Umbilical cord (tissue), 1 donor: ENCODE measurements at regions not wholly inside any gene's neighbourhood (a gene's known extent, or its start where the extent isn't known, plus 50 kb on each side); places are given as distances from the start of the nearest gene placed in this dataset.
"Not testable (repeated sequence)": the region's sequence is repeated elsewhere in the genome, so short reads cannot be mapped to it uniquely, and the experiment has no call there.

Experiments used
- DNase-seq: peaks from one replicate; pipeline ENCODE4 v3.0.0-alpha.2; 2015; ENCODE audit warnings: low spot score

DNA sequence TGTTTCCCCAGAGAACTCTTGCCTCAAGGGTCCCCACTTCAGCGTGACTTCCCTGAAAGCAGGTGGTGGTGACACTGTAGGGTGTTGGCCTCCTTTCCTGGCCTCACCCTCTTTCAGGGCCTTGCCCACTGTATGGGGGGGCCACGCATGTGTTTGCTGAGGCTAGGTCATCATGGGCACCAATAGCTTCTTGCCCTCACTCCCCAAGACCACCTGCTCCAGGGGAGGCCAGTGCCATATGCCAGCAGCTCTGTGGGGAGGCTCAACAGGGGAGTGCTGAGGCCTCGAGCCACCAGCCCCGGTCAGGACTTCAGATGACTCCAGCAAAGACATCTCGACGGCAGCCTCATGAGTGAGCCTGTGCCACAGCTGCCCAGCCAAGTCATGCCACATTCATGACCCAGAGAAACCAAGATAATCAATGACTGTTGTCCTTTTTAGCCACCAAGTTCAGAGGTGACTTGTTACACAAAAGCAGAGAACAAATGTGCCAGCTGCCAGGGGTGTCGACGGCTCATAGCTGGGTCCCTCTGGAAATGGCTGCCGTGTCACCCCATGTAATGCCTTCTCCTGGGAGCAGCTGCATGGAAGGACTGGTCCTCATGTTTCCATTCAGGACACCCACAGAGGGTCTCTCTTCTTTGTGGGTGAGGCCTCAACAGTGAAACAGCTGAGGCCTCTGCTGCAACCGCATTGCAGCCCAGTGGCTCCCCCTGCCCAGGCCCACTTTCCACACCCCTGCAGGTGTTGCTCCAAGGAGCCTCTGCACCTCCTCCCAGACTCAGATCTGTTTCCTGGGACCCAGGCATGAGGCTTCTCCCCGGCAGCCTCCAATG lies 162.2 kb downstream of the LAT start:
- DNase-seq: not testable (repeated sequence)

DNA sequence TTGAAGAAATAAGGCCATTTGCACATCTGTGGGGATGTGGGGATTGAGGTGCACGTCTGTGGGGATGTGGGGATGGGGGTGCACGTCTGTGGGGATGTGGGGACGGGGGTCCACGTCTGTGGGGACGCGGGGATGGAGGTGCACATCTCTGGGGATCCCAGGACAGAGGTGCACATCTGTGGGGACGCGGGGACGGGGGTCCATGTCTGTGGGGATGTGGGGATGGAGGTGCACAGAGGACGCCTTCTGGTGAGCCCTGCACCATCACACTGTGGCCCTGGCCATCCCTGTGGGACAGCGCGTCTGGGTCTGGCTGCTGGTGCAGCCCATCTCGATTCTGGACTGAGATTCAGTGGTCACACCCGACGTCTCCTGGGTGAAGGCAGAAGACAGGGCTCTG lies 161.4 kb downstream of the LAT start:
- DNase-seq: no peak

DNA sequence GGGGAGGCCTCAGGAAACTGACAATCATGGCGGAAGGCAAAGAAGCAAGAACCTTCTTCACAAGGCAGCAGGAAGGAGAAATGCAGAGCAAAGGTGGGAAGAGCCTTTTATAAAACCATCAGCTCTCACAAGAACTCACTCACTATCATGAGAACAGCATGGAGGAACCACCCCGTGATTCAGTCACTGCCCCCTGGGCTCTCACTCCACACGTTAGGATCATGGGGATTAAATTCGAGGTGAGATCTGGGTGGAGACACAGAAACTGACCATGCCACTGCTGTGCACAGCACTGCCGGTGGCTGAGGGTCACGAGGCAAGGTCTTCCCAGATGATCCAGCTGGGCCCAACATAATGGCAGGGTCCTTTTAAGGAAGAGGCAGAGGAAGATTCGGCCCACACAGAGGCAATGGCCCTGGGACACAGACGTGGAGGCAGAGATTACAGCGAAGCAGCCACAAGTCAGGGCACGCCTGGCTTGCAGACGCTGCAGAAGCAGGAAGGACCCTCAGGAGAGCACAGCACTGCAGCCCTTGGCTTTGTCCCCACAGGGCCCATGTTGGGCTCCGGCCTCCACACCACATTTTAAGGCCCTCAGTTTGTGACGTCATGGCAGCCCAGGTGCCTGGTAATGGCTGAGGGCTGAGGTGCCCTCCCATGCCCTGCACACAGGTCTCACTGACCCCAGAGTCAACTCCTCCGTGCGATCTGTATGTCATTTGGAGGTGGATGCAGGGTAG lies 160.8 kb downstream of the LAT start:
- not testable (repeated sequence) for DNase-seq

DNA sequence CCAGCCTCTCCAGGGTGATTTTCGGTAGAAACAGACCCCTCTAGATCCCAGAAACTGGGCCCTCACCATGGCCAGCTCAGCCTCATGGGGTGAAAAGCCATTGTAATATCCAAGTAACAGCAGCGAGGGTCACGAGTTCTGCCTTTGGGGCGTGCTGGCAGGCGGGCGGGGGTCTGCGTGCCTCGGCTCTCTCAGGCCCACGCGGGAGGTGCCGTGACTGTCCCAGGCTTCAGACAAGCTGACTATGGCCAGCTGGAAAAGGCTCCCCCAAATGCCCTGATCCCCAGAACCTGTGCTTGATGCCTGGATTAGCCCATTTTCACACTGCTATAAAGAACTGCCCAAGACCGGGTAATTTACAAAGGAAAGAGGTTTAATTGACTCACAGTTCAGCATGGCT lies 160.2 kb downstream of the LAT start:
- DNase-seq: not testable (repeated sequence)

DNA sequence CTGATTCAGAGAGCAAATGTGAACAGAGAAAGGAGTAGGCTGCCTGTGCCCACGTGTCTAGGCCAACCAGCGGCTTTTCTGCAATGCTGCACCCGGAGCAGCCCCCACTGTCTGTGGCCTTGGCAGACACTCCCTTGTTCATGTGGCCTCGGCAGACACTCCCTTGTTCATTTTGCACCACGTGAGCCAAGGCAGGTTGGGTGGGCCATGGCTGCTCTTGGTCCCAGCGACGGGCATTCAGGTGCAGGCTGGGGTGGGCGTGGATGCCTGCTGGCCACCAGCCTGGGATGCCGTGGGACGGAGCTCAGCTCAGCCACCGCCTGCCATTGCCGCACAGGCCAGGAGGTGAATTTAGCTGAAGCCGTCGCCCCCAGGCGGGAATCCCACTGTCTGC lies 159.8 kb downstream of the LAT start:
- not testable (repeated sequence) for DNase-seq

DNA sequence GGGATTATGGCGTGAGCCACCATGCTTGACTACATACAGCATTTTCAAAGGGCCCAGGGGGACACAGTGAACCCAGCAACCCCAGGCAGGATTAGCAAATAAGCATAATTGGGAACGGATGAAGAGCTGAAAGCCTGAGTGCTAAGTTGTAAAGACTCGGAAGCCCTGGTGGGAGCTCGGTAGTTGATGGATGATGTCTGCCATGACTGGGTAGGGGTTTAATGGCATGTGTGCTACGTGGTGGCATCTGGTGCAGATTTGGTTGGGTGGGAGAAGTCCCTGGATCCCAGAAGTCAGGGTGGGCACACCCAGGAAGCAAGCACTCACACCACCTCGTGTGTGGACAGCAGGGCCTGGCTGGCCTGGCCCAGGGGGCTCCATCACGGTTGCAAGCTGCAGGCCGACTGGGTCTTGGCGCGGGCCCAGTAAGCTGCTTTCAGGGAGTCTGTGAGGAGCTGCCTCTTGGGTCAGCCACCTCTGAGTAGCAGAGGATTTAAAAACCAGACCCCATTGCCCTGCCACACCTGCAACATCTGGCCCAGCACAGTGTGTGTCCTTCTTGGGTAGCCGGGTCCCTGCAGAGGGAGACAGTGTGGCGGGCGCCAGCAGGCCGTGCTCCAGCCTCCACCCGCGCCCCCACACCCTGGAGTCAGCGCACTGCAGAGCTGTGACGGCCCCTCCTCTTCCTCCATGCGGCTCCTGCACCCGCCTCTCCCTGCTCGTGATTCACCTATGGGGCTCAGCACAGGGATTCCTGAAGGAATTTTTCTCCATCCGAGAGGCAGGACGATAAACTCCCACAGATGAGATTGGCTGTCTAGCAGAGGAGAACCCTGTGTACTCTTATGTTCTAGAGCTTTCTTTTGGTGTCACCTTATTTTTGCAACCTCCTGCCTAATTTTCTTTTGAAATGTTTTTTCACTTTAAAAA lies 159.2 kb downstream of the LAT start:
- peak; percentile 44 for DNase-seq

DNA sequence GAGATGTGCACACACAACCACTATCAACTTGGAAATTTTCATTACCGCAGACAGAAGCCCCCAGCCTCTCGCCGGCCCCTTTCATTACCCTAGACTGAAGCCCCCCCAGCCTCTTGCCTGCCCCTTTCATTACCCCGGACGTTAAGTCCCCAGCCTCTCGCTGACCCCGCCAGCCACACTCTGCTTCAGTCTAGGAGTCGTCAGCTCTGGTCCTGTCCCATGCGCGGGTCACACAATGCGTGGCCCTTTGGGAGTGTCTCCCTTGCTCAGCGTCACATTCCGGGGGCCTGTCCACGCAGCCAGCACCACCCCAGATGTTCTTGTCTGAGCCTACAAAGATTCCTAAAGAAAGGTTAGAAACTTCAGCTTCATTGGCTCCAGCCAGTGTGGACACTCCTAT lies 157.7 kb downstream of the LAT start:
- not testable (repeated sequence) for DNase-seq

DNA sequence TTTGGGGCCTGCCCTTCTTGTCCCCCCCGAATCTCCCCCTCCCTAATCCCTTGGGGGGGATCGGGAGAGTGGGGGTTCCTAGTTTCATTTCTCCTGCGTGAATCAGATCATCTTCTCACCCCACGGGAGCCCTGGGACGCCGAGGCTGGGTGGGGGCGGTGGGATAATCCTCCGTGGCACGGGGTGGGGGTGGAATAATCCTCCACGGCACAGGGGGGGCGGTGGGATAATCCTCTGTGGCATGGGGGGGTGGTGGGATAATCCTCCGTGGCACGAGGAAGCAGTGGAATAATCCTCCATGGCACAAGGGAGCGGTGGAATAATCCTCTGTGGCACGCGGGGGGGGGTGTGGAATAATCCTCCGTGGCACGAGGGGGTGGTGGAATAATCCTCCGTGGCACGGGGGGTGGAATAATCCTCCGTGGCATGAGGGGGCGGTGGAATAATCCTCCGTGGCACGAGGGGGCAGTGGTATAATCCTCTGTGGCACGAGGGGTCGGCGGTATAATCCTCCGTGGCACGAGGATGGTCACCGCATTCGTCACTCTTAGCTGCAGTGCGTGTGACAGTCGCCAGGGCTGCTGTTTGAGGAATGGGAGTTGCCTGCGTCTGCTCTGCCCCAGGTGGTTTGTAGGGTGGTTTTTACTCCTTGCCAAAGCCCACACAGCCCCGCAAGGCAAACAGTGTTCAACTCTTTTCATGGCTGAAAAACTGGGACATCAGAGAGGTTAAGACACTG lies 156.9 kb downstream of the LAT start:
- no peak for DNase-seq

DNA sequence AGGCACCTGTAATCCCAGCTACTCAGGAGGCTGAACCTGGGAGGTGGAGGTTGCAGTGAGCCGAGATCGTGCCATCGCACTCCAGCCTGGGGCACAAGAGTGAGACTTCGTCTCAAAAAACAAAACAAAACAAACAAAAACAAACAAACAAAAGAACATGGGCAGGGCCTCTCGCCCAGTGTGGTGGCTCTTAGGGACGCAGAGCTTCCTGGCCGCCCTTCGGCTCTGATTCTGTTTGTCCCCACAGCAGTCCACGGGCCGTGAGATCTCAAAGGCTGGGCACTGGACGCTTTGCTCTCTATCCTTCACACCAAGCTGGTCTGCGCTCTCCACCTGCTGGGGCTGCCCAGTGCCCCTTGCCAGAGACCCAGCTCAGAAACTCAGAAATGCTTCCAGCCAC lies 156.3 kb downstream of the LAT start:
- DNase-seq: not testable (repeated sequence)

DNA sequence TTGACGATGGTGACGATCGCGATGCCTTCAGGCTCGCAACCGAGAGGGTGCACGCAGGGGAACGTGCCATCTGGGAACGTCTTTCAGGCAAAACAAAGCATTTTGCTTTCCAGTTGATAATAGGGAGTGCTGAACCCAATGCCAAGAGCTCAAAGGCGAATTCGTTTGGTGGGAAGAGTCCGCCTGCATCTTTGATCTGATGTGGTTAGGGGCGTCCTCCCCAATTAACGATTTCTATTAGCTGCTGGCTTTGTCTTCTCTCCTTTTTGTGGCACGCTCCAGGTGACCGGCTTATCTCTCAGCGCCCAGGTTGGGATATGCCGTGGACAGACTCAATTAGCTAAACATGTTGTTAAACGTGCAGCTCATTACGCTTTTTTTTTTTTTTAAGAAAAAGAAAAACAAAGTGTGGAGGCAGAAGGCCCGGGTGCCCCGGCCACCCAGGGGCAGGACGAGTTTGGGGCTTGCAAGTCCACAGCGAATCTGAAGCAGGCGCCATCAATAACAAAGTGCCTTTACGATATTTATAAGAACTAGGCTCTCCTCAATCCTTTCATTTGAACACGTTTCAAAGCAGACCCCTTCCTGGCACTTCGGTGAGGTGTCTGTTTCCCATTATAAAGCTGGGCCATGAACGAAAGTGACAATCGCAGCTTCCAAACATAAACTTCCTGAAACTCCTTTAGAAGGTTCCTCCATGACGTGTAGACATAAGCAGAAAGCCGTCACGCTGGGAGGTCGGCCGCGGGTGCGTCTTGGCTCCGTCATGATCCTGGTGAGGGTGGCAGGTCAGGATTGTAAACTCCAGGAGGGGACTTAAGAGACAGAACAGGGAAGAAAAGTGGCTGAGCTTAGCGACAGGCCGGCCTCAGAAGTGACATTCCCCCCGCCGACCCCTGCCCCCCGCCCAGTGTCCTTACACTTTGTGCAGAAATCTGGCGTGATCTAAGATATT lies 155.3 kb downstream of the LAT start:
- not testable (repeated sequence) for DNase-seq

DNA sequence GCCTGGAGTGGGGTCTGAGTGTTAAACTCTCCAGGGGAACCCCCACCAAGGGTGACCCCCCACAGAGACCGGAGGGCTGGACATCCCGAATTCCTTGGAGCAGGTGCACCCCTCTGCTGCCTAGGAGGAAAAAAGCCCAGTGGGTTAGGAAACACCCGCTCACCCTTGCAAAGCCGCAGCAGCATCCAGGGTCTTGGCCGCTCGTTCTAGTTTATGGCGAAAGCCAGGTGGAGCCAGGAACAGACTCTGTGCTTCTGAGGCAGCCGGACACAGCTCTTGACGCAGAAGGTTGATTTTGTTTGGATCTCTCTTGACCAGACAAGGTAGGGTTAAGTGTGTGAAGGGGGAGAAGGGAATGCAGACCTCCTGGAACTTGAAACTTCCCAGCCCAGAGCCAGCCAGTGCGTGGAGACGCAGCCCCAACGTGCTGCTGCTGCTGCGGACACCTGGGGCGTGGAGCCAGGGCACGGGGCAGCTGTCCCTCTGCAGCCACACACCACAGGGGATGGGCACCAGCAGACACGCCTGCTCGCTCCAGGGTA lies 154.5 kb downstream of the LAT start:
- no peak for DNase-seq

DNA sequence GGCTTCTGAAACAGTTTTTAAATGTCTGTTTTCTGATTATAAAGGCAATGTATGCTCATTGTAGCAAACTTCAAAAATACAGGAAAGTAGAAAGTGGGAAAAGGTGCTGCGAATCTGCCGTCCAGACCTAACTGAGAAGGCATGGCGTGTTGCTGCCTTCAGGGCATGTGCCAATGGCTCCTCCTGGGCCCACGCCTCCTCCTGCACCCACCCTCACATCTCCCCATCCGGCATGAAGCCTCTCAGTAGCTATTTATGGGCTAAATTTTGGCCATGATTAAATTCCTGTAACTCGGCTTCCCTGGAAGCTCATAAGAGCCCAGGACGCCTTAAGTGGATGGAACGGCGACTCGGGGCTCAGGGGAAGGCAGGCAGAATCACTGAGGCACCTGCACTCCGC lies 153.8 kb downstream of the LAT start:
- DNase-seq: not testable (repeated sequence)

DNA sequence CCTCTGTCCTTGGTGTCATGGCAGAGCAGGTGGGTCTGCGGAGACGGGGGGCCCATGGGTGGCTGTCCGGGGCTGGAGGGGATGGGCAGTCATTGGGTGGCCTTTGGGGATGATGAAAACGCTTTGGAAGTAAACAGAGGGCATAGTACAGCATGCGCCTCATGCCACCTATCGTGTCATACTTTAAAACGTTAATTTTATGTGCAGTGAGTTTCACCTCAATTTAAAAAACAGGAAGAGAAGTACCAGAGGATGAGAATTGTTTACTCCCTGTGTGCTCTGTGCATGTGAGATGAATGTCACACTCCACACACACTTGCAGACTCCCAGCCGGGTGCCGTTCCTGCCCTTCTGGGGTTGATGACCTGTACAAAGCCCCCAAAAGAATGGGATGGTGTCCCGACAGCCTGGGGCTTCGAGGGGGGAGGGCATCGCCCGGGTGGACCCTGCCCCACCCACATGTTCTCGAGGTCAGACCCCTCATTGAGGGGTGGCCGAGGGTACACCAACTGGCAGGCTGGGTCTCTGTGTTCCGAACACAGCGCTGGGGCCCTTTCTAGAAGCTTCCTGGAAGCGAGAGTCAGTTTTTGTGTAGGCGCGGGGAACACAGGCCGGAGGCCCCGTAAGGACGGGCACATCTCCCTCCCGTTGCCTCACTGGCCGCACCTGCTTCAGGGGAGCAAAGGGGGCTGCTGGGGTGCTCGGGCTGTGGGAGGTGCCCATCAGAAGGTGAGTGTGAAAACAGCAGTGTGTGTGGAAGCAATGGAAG lies 153.2 kb downstream of the LAT start:
- not testable (repeated sequence) for DNase-seq

DNA sequence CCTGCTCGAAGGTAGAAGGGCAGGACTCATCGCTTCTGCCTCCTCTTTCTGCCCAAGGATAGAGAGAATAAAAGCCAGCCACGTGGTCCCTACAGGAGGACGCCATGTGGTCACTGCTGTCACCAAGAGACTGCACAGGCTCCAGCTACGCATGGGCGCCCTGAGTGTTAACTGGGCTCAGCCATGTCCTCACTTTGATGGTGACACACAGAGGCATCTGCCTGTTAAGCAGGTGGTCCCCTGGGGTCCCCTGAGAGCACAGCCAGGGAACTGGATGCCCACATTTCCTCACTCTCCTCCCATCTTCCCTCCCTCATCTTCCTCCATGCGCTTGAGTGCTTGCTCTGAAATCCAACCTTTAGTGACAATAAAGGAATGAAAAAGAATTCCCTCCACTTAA lies 152.6 kb downstream of the LAT start:
- DNase-seq: not testable (repeated sequence)

DNA sequence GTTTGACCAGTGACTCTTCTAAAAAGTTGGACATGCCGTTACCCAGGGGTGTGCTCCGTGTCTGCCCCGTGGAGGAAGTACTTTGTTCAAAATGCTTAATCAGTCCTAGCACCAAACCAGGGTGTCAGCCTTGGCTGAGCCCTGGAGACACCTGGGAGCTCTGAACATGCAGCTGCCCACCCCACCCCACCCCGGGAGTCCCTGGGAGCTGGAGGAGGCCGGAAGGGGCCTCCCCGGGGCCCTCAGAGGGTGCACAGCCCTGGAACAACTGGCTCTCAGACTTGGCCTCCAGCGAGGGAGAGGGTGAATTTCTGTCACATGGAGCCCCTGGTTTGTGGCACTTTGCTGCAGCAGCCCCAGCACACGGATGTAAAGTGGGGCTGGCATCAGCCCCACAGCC lies 152.1 kb downstream of the LAT start:
- not testable (repeated sequence) for DNase-seq

DNA sequence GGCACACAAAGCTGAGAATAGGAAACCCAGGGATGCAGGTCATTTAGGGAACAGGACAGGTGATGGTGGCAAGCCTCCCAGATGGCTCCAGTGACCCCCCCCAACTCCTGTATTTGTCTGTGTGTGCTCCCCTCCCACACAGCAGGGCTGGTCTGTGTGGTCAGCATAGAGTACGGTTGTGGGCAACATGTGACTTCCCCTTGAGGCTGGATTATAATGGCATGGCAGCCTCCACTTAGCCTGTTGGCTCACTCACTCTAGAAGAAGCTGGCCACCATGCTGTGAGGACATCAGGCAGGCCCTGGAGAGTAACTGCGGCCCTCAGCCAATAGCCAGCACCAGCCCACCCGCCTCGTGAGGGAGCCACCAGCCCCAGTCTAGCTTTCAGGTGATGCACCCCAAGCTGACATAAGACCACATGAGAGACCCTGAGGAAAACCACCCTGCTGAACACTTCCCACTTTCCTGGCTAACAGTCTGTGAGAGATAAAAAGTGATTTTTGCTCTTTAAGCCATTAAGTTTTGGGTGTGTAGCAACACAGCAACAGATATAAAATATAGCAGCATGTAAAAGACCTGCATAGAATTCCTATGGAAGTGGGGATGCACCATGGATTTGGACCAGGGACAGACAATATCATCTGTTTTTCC lies 151.3 kb downstream of the LAT start:
- DNase-seq: not testable (repeated sequence)

DNA sequence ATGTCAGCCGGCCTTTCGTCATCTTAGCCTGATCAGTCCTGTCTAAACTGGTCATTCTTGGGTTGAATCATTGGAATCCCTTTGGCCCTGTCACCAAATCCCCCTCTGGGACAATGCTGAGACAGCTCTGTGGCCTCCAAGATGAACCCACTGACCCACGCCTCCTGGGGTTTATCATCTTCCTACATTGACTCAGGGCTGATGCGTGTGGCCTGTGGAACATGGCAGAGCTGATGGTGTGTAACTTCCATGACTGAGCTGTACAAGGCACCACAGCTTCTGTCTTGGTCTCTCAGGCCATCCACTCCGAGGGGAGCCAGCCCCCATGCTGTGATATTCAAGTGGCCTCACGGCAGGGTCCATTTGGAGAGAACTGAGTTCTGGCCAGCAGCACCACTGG lies 150.2 kb downstream of the LAT start:
- not testable (repeated sequence) for DNase-seq

DNA sequence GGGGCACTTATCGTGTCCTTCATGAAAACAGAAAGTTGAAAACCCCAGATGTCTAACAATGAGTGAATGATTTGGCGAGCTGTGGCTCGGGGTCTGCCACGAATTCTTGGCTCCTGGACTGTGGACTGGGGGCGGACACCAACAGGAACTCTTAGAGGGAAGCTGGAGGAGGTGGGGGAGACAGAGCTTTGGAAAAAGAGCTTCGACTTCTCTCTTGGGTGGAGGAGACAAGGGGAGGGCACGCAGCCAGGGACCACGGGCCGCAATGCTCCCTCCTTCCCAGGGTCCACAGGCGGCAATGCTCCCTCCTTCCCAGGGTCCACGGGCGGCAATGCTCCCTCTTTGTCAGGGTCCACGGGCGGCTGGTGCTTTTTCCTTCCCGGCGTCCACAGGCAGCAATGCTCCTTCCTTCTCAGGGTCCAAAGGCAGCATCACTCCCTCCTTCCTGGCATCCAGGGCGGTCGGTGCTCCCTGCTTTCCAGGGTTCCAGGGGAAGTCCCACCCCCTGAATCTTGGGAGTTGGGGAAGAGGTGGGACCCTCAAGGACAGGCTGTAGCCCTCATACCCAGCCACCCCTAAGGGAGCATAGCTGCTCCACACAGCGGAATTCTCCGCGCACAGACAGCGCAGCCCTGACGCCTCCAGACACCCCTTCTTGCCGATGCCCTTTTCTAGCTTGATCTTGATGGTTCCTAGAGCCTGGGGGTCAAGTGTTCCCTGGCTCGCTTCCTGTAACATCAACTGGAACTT lies 149.0 kb downstream of the LAT start:
- DNase-seq: not testable (repeated sequence)
